Stimulated activated CD8-positive, alpha-beta memory T cell treated with anti-CD3 and anti-CD28 coated beads, Interleukin-12 subunit alpha, Interleukin-12 subunit beta, amount 100 ng/mL, for 24 hours (primary cell): ENCODE measurements at regions not wholly inside any gene's neighbourhood (a gene's known extent, or its start where the extent isn't known, plus 50 kb on each side); places are given as distances from the start of the nearest gene placed in this dataset.

Experiments used
- DNase-seq: peaks from one replicate; pipeline ENCODE4 v3.0.0-alpha.2; 2020; ENCODE audit errors: extremely low read depth

DNA sequence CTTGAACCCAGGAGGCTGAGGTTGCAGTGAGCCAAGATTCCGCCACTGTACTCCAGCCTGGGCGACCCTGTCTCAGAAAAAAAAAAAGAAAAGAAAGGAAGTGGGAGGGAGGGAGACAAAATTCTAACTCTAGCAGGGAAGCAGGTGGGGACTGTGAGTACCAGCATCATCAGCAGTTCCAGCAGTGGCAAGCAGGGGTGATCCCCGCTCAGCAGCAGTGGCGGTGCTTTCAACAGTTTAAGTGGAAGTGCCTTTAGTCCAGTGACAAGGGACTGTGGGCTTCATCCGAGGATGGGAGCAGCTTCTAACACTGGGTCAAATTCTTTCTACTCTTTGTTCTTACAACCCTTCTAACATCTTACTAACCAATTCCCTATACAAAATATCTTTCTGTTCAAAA lies 858.1 kb upstream of the ADAMTS5 start:
- DNase-seq = no peak

DNA sequence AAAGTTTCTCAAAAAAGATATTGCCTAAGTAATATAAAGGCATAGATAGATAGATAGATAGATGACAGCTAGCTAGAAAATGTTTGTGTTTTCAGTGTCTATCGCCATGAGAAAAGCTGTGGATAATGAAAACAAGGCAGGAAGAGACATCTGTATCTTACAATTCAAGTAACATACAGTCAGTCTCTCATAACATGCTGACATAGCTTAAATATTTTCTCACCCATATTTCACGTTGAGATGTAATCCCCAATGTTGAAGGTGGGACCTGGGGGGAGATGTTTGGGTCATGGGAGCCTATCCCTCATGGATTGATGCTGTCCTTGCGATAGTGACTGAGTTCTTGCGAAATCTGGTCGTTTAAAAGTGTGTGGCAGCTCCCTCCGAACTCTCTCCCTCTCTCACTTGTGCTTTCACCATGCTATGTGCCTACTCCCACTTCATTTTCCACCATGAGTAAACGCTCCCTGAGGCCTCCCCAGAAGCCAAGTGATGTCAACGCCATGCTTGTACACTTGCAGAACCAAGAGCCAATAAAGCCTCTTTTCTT lies 856.8 kb upstream of the ADAMTS5 start:
- no peak for DNase-seq

DNA sequence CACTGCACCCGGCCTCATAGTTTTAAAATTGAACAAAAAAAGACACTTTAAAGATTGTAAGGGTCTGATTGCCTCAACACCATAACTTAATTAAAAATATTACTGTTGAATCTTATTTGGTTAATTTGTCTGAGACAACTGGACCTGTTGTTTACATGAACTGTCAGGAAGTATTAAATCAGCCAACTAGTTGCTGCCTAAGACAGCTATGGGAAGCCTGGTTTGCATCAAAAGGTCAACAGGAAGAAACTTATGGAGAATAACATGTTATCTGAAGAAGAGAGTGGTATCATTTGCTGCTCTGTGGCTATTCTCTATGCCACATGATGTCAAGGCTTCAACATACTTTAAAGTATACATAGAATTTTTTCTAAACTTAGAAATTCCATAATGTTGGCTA lies 853.5 kb upstream of the ADAMTS5 start:
- no peak for DNase-seq

DNA sequence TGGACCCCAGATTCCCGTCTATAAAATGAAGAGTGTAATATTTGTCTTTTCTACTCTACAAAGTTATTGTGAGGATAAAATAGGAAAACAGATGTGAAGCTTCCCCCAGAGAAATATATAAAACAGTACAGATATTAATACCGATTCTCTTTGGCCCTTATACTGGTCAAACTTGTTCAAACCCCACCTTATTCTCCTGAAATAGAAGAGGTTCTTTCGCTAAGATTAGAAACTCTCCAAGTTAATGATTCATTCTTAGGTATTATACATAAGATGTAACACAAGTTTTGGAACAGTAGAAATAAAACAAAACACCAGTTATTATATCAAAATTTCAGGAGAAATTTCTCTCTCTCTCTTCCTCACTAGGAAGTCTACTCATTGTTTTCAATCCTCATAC lies 852.4 kb upstream of the ADAMTS5 start:
- no peak for DNase-seq

DNA sequence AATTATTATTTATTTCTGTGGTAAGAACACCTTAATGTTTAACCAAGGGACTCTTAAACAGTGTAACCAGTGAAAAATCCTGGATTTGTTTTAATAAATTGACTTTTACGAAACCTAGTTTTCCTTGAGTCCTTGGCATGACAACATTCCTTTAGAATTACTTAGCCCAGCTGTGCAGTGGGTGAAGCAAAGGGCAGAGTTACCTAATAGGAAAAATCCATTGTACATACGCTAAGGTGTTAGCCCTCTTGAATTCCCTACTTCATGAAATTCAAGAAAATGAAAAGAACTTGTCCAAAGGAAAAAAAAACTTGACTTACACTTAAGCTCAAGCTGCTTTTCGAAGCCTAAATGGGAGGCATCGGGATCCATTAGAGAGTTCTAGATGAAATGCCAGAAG lies 852.0 kb upstream of the ADAMTS5 start:
- DNase-seq = no peak

DNA sequence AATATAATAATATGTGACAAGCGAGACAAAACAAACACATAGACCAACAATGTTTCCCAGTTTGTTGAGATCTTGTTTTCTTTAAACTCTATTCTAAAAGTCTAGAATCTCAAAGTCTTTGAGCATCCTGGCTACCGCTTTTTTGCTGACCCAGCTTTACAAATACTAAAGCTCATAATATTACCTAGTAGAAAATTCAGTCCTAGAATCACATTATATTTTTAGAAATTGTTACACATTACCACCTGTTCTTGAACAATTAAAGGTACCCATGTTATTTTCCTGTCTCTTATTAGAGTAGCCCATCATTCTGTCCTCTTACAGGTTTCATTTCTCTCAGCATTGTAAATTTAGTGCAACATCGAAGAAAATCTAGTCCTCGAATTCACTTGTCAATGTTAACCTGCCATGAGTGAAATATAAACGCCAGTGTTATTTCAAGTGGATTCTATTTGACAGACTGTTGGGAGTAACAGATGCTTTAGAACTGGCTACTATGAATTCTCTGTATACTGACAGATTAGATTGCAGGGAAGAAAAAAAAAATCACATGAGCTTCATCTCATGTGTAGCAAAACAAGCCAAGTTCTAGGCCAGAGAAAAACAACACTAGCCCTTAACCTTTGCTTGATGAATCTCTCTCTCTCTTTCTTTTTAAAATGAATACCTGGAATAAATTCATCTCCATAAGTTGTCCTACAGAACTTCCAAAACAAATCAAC lies 851.2 kb upstream of the ADAMTS5 start:
- no peak for DNase-seq

DNA sequence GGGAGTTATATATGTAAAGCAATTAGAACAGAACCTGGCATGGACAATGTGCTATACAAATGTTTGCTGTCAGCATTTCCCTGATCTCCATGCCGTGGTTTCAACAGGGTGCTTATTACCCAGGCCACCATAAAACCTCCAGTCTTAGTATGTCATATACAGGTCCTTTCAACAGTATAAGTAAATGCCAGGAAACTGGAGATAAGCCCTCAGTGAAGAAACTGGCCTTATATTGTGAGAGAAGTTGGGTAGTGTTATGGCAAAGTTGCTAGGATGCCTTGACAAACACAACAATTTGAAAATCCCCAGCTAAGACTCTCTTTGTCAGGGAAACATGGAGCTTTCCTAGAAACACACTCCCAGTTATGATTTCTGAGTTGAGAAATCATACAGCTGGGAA lies 850.2 kb upstream of the ADAMTS5 start:
- no peak for DNase-seq

DNA sequence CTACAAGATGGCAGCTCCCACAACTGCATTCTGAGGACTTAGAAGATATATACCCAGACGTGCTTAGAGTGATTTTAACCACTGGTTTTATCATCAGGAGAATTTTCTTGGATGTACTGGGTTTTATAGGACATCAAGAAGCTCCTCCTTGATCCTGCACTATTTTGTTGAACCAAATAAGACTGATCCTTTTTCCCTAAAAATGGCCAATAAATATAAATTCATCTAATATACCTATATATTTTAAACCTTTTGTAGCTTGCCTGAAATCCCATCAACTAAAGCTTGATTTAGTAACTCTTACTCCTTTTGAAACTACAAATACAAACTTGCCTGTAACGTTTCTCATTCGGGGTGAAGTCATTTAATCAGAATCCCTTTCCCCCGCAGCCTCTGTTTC lies 849.4 kb upstream of the ADAMTS5 start:
- no peak for DNase-seq

DNA sequence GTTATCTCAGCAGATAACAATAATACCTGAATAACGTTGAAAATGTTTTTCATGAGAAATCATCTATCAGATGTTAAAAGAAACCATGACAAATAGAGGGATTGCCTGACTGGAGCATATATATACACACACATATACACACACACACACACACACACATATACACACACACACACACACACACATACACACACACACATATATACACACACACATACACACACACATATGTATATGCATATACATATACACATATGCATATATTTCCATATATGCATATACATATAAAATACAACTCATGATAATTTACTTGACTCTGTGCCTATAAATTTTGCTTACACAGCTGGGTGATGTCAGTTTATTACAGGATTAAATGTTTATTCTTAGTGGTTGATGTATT lies 847.3 kb upstream of the ADAMTS5 start:
- DNase-seq = no peak

DNA sequence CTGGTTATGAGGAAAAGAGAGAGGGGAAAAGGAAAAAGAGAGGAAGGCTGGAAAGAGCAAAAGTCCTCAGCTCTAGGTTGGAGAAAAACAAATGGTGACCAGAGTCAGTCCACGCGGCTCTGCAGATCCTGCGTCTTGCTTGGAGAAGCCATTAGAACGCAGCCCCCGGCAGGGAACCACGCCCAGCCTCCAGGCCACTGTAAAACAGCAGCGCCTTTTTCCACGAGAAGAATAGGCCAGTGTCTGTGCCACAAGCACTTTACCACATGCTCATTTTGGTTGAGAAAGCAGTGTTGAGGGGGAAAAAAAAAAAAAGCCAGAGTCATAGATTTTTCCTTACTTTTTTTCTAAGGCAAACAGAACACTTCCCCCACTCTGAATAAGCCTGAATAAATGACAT lies 846.9 kb upstream of the ADAMTS5 start:
- no peak for DNase-seq

DNA sequence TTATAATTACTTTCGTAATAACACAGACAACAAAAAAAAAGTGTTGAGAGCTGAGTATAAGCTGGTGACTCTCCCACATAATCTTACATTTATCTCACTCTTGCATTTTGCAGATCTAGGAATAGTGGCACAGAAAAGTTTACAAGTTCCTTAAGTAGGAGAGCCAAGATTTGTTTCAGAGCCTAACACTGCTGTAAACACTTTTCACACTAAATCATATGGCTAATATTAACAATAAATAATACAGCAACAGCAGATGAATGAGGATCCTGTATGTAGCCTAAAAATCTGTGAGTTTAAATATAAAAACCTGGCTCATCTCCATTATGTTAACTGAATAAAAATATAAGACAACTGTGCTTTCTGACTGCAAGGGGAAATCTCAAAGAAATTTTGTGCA lies 846.5 kb upstream of the ADAMTS5 start:
- DNase-seq = no peak

DNA sequence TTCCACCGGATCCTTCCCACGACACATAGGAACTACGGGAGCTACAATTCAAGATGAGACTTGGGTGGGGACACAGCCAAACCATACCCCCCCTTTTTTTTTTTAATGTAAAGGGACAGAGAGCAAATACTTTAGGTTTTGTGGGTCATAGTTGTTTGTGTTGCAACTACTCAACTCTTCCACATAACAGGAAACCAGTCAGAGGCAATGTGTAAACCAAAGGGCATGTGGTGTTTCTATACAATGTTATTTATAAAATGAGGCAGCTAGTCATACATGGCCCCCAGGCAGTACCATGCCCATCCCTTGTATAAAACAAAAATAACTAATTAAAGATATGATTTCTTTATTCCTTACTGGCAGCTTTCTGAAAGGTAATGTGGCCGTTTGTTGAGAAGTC lies 845.4 kb upstream of the ADAMTS5 start:
- DNase-seq = no peak

DNA sequence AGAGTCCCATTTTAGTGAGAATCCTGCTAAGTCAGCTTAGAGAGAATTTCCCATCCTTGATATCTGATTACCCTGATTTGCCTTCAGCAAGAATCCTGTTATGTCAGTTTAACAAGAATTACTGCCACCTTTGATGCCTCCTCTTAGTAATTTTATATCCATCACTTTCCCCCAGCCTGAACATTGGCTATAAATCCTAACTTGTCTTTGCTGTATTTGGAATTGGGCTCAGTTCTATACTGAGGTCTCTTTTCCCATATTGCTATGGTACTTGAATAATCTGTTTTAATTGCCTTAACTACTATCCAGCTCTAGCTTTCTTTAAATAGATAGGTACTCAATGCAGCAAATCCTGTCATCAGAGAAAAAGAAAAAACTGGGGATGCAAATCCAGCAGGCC lies 842.0 kb upstream of the ADAMTS5 start:
- DNase-seq = no peak

DNA sequence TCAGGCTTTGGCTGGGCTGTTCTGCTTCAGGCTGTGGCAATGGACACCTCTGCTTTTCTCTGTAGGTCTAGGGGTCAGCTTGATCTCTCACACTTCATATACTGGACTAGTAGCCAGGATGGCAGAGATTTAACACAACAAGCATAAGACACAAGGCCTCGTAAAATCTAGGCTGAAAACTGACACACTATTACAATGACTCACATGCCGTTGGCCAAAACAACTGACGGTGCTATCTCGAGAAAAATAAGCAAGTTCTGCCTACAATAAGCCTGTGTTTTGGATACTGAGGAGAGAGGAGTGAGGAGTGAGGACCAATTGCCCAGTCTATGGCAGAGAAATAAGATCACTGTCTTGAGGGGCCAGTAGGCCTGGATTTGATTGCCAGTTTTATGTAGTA lies 840.7 kb upstream of the ADAMTS5 start:
- DNase-seq = no peak

DNA sequence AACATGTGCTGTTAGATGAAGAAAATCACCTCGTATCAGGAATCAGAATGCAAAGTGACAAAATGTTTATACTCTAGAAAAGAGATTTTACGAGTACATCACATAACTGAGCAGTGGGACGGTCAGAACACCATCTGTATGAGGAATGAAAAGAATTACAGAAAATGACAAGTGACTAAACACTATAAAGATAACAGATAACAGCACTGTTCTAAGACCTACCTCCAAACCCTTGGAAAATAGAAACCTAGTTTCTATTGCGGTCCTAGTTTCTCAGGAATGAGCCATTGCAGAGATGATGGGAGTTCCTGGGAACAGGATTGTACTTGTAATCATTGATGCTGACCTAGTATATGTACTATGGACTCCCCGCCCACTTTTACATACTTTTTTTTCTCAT lies 839.4 kb upstream of the ADAMTS5 start:
- no peak for DNase-seq

DNA sequence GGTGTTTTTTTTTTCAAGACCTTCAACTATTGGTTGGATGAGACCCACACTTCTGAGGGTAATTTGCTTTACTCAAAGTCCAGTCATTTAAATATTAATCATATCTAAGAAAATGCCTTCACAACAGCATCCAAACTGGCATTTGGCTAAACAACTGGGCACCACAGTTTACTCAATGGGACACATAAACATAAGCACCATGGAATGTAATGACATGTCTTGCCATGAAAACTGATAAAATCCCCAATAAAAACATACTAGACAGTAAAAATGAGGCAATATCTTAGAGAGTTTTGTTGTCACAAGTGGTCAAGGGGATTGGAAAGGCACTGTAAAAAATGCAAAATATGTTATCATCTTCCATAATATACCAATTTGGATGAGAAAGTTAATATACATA lies 838.8 kb upstream of the ADAMTS5 start:
- DNase-seq = no peak

DNA sequence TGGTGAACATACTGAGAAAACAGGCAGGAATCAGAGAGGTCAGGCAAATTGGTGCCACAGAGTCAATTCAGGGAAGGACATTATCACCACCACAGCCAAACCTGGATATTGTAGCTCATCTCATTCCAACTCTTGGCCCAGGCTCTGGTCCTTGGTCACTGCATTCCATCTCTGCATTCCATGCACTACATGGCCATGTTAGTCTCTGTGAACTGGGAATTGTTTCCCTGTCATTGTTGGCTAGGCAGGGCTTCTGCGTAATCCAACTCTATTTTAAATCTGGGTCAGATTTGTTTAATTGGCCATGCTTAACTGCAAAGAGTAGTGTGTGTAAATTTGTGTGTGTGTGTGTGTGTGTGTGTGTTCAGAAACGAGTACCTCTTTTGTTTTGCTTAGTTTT lies 837.6 kb upstream of the ADAMTS5 start:
- no peak for DNase-seq

DNA sequence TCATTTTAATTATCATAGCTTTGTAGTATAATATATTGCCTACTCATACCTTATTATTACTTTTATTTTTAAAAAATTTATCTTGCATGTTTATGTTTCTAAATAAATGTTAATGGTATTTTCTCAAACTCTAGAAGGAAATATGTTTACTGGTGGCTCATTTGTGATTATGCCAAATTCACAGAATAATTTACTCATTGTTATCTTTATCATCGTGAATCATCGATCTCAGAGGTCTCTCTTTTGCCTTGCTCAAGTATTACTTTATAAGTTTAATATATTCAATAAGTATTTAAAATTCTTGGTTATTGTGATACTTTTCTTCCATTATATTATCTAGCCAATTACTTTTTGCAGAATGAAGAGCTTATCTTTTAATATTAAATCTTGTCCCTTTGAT lies 836.7 kb upstream of the ADAMTS5 start:
- no peak for DNase-seq

DNA sequence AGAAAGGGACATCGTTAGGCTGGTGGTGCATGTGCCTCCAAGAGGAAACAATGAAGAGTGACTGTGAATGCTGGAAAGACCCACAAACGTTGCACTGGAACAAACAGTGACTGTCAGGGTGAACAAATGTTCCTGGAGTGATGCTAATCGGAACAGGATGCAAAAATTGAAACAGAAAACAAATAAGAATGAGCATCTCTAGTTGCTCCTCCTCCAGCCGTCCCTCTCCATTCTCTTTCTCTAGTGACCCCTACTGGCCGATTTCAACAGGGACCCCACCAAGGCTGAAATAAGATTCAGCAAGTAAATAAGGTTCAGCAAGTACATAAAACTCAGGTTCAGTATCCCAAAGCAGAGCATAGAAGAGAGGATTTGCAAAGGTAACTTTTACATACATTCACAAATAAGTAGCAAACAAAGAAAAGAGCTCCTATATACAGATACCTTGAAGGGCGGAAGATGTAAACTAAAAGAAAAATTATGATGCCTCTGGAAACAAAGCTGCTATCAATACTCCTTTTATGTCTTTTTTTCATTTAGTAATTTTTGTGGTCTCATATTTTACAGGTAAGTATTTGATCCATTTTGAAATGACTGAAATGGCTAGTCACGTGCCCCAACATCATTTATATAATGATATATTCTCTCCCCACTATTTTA lies 836.1 kb upstream of the ADAMTS5 start:
- DNase-seq = no peak

DNA sequence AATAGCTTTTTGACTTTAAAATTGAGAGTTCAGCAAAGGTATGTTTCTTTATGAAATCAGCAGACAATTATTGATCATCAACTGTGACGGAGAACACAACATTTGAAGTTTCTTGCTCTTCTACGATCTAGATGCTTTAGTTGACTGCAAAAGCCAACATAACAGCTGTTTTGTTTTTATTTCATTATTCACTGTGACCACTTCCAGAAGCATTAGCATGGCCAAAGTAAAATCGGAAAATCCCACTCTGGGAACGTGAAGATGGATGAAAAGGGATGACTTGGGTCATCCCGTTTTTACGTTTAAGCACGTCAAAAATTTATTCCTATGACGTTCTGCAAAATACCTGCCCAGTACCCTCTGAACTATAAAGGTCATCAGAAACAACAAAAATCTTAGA lies 833.0 kb upstream of the ADAMTS5 start:
- DNase-seq = no peak

DNA sequence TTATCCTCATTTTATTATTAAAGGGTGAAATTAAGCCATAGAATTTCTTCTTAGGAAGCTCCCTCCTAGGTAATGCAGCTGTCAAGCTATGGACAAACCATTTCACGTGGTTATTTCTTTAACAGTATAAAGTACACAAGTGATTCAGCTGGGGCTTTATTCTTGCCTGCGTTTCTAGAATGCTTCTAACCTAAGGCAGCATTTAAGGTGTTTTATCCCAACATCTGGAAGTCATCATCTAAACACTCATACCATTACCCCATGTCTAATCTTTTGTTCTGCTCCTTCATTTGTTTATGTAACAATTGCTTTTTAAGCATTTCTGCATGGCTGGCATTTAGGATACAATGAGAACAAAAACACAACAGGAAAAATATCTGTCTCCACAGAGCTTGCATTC lies 829.2 kb upstream of the ADAMTS5 start:
- no peak for DNase-seq

DNA sequence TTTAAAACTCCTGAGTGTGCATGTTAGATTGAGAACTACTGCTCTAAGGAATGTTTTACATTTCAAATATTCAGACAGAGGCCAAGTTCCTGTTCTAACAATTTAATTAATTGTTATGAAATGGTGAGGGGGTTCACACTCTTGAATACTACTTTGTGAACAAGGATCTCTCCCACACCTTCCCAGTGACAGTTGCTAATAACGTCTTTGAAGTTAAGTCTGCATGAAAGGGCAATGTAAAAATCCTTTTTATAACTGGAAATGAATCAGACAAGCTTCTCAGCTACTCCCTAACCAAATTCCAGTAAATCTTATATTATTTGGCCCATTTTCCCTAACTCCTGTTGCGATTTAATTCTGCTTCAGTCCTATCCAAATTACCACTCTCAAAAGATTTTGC lies 828.5 kb upstream of the ADAMTS5 start:
- DNase-seq = no peak

DNA sequence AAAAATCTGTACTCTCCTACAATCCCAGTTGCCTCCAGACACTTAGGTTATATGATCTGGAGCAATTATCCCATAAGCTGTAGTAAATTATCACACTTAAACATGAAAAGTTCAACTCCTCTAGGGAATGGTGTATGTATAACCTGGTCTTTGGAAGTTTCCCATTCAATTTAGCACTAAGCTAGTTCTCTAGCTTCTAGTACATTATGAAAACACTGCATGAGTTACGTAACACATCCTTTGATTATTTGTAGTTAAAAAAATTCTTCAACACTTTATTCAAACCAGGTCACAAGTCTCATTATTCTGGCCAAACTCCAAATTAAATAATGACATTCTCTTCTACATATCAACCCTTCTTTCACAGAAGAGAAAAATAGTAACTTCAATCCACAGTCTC lies 827.0 kb upstream of the ADAMTS5 start:
- DNase-seq = no peak

DNA sequence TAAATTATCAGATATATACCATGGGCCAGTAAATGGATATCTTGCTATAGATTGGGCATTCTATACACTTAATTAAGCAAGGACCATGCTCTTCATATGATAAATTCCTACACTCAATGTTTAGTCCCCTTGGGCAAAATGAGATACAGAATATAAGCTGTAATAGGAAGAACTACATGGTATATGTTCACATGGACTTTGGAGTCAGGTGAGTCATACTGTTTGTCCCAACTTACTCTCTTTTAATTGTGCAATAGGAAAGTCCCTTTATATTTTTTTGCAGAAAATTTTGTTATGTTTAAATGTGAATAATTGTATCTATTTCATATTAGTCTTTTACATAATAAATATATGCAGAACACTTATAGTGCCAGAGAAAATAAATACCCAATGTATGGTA lies 820.2 kb upstream of the ADAMTS5 start:
- no peak for DNase-seq
